MCF 10A (cell line): ENCODE measurements at regions not wholly inside any gene's neighbourhood (a gene's known extent, or its start where the extent isn't known, plus 50 kb on each side); places are given as distances from the start of the nearest gene placed in this dataset.
A peak's percentile ranks its signal among the peaks of the same experiment; 100 is the strongest.

Experiments used
- BruUV-seq: library from RNA; stranded (reverse); fragments of 400-500 nt; replicated peaks from 2 replicates; lab custom pipeline; 2021; lab: Mats Ljungman, UMichigan
- CTCF ChIA-PET: fragments of 300-600 bp; sonication (Branson Sonifier 250); formaldehyde crosslinking; extraction: SDS; loops from one replicate; lab custom pipeline; 2021; ENCODE audit warnings: antibody characterized with exemption, inconsistent platforms; lab: Yijun Ruan, JAX
- POLR2A ChIA-PET: fragments of 300-600, 350-650 bp; sonication (Branson Sonifier 250); formaldehyde crosslinking; extraction: SDS; loops from one replicate; lab custom pipeline; 2020; ENCODE audit warnings: antibody characterized with exemption, inconsistent platforms; lab: Yijun Ruan, JAX
- DNase-seq: peaks from one replicate; pipeline ENCODE4 v3.0.0-alpha.2; 2018; ENCODE audit not compliant: unreplicated experiment
- H3K27ac Mint-ChIP-seq: one replicate; pipeline ENCODE4 v1.8.0; 2022; ENCODE audit warnings: mild to moderate bottlenecking, low read depth, mixed read lengths; ENCODE audit not compliant: unreplicated experiment
- H3K27me3 Mint-ChIP-seq: one replicate; pipeline ENCODE4 v1.8.0; 2022; ENCODE audit warnings: mixed read lengths; ENCODE audit not compliant: insufficient read depth, unreplicated experiment
- H3K36me3 Mint-ChIP-seq: one replicate; pipeline ENCODE4 v1.8.0; 2022; ENCODE audit warnings: mild to moderate bottlenecking, moderate library complexity, mixed read lengths; ENCODE audit not compliant: insufficient read depth, unreplicated experiment
- H3K4me1 Mint-ChIP-seq: one replicate; pipeline ENCODE4 v1.8.0; 2022; ENCODE audit warnings: mixed read lengths; ENCODE audit not compliant: insufficient read depth, unreplicated experiment
- H3K4me3 Mint-ChIP-seq: one replicate; pipeline ENCODE4 v1.8.0; 2022; ENCODE audit warnings: mild to moderate bottlenecking, moderate library complexity, mixed read lengths; ENCODE audit not compliant: unreplicated experiment
- H3K9me3 Mint-ChIP-seq: one replicate; pipeline ENCODE4 v1.8.0; 2022; ENCODE audit warnings: mixed read lengths; ENCODE audit not compliant: unreplicated experiment
- CTCF ChIP-seq: fragments of 200-600 bp; IDR thresholded peaks from one replicate; pipeline ENCODE4 v1.8.0; 2022; ENCODE audit warnings: antibody characterized with exemption, mild to moderate bottlenecking; ENCODE audit not compliant: unreplicated experiment
- intact Hi-C: fragments of 100-400 bp; cut with micrococcal nuclease; formaldehyde crosslinking; loops from 2 replicates; pipeline ENCODE4 v1.14.1; 2022

GRCh38 chr2:176599796-176600485, 330.7 kb downstream of the MTX2 start:
- Mint-ChIP-seq H3K4me1 (peaks cover 13% of the 10 kb centered on the region), H3K27me3 (no peaks in the 10 kb centered on the region), H3K4me3 (no peak overlapping the region), H3K9me3 (no peaks in the 10 kb centered on the region), H3K36me3 (no peaks in the 10 kb centered on the region), H3K27ac (no peak overlapping the region)
- no peak for TF ChIP-seq CTCF
- ChIA-PET CTCF (no interaction called here), POLR2A (no interaction called here)
- DNase-seq, result no peak
- no TSS peak for BruUV-seq
- intact Hi-C loops, result no loop called here

- Mint-ChIP-seq H3K27ac (no peak overlapping the region), H3K9me3 (no peaks in the 10 kb centered on the region), H3K4me1 (peaks cover 2% of the 10 kb centered on the region), H3K27me3 (no peaks in the 10 kb centered on the region), H3K36me3 (no peaks in the 10 kb centered on the region), H3K4me3 (no peak overlapping the region)
- no peak for DNase-seq
- POLR2A ChIA-PET, result no interaction called here
- TF ChIP-seq CTCF, result no peak
- BruUV-seq, result no TSS peak
- CTCF ChIA-PET, result no interaction called here
- intact Hi-C loops, result no loop called here
These were observed 331.8 kb downstream of the MTX2 start for GRCh38 chr2:176601066-176601465.

GRCh38 chr2:176612036-176612435, 342.8 kb downstream of the MTX2 start:
- TF ChIP-seq CTCF, result no peak
- intact Hi-C loops, result no loop called here
- CTCF ChIA-PET, result interaction anchor here (1.0 to 1.3 kb wide), 2 partner anchors 57 to 472 kb away, joined by 5 to 8 read pairs; no protein-coding TSS in a partner anchor
- no TSS peak for BruUV-seq
- Mint-ChIP-seq H3K36me3 (no peaks in the 10 kb centered on the region), H3K9me3 (no peaks in the 10 kb centered on the region), H3K4me3 (no peak overlapping the region), H3K27ac (no peak overlapping the region), H3K4me1 (peaks cover 6% of the 10 kb centered on the region), H3K27me3 (no peaks in the 10 kb centered on the region)
- POLR2A ChIA-PET, result interaction anchor here (0.9 to 1.7 kb wide), 5 partner anchors 9 to 411 kb away, joined by 3 to 6 read pairs (median 3); no protein-coding TSS in a partner anchor
- no peak for DNase-seq

GRCh38 chr2:176612736-176613135, 343.5 kb downstream of the MTX2 start:
- H3K4me3 Mint-ChIP-seq, result no peak overlapping the region
- no peak overlapping the region for H3K27ac Mint-ChIP-seq
- ChIA-PET POLR2A (interaction anchor here (0.6 to 1.7 kb wide), 7 partner anchors 10 to 411 kb away, joined by 3 to 6 read pairs (median 3); no protein-coding TSS in a partner anchor), CTCF (interaction anchor here (0.8 to 2.0 kb wide), 6 partner anchors 27 to 486 kb away, joined by 3 to 8 read pairs (median 5); no protein-coding TSS in a partner anchor)
- BruUV-seq, result no TSS peak
- H3K9me3 Mint-ChIP-seq, result no peaks in the 10 kb centered on the region
- H3K27me3 Mint-ChIP-seq, result no peaks in the 10 kb centered on the region
- intact Hi-C loops, result no loop called here
- H3K36me3 Mint-ChIP-seq, result no peaks in the 10 kb centered on the region
- peak; percentile 19 for DNase-seq
- peaks cover 6% of the 10 kb centered on the region for H3K4me1 Mint-ChIP-seq
- TF ChIP-seq CTCF, result no peak
